ENCODE measurements at regions not wholly inside any gene's neighbourhood (a gene's known extent, or its start where the extent isn't known, plus 50 kb on each side); places are given as distances from the start of the nearest gene placed in this dataset.

GRCh38 chrX:39840581-39841093, 257.1 kb downstream of the BCOR start:
- Mint-ChIP-seq H3K36me3 (ENCODE audit: insufficient read depth in 1 of 3, low read depth in 3 of 3) (peaks cover 0 to 3% (median 0%) of the 10 kb centered on the region in 3 experiments; a peak in 5 of 7 replicates), H3K4me1 (peaks cover 22 to 25% of the 10 kb centered on the region in 2 experiments), H3K9me3 (peaks cover 55 to 69% of the 10 kb centered on the region in 2 experiments), H3K27me3 (ENCODE audit: low read depth) (no peaks in the 10 kb centered on the region), H3K4me3 (no peak overlapping the region), H3K27ac (no peak overlapping the region)
- Histone ChIP-seq H3K14ac (ENCODE audit: insufficient read depth, low read length) (no peak overlapping the region; the same call in 1 of the 2 replicates), H3K4me1 (ENCODE audit: insufficient read depth, low read length) (peaks cover 3% of the 10 kb centered on the region; the same call in 1 of the 2 replicates), H2BK120ac (ENCODE audit: low read depth, low read length, poor library complexity, severe bottlenecking) (no peak overlapping the region), H4K20me1 (ENCODE audit: control insufficient read depth, insufficient read depth, insufficient read length) (no peaks in the 10 kb centered on the region), H3K79me1 (ENCODE audit: insufficient read depth, low read depth, low read length, poor library complexity, severe bottlenecking) (no peaks in the 10 kb centered on the region), H3K4ac (ENCODE audit: low read depth, low read length) (no peak overlapping the region), H2BK15ac (ENCODE audit: low read depth, low read length) (no peak overlapping the region), H2BK12ac (ENCODE audit: insufficient read length, low read depth, low read length) (no peak overlapping the region), H2BK20ac (ENCODE audit: low read depth, low read length, poor library complexity, severe bottlenecking) (no peak overlapping the region), H3K4me2 (ENCODE audit: insufficient read depth, insufficient read length, low read length) (no peak overlapping the region), H4K8ac (replicated peaks; ENCODE audit: insufficient read length, low read depth, low read length) (no peak overlapping the region), H2AK5ac (ENCODE audit: insufficient read length, low read length) (no peak overlapping the region), H4K91ac (ENCODE audit: insufficient read length, low read depth, low read length) (no peak overlapping the region), H3K23me2 (ENCODE audit: insufficient read length, low read depth, low read length, poor library complexity, severe bottlenecking) (no peaks in the 10 kb centered on the region), H3K79me2 (ENCODE audit: insufficient read depth, low read length) (no peaks in the 10 kb centered on the region), H3K9ac (ENCODE audit: extremely low read depth, insufficient read length, low read length) (no peak overlapping the region), H4K5ac (ENCODE audit: insufficient read length, low read depth, low read length) (no peak overlapping the region), H3K27me3 (ENCODE audit: insufficient read depth, low read length) (peaks cover 1% of the 10 kb centered on the region; the same call in 1 of the 2 replicates), H3T11ph (ENCODE audit: low read length) (no peak overlapping the region), H3K27ac (ENCODE audit: insufficient read length, low read depth, low read length) (no peak overlapping the region), H3K56ac (ENCODE audit: insufficient read length, low read depth, low read length) (no peak overlapping the region), H3K18ac (ENCODE audit: insufficient read length, low read depth, low read length) (no peak overlapping the region), H3K9me3 (ENCODE audit: control insufficient read depth, low read depth, low read length) (no peaks in the 10 kb centered on the region), H3K23ac (ENCODE audit: insufficient read length, low read depth, low read length) (no peak overlapping the region), H2AFZ (ENCODE audit: low read length) (no peak overlapping the region), H2BK5ac (ENCODE audit: insufficient read length, low read length) (no peak overlapping the region)
- no CpG with 5 or more reads among the region's 20 CpGs for WGBS (ENCODE audit: extremely low coverage, insufficient read length, low lambda C conversion rate)
- DNase-seq: no peak
- no peak for TF ChIP-seq CTCF (conservative IDR thresholded peaks at IDR 0.05)

All from H9 (cell line).